ENCODE measurements at regions not wholly inside any gene's neighbourhood (a gene's known extent, or its start where the extent isn't known, plus 50 kb on each side); places are given as distances from the start of the nearest gene placed in this dataset.

- Histone ChIP-seq H3K4me3 (no peak overlapping the region), H3K4me1 (peaks cover 8% of the 10 kb centered on the region), H3K36me3 (replicated peaks in 1 of 2; ENCODE audit: insufficient read depth in 1 of 2, low read depth in 2 of 2) (no peaks in the 10 kb centered on the region), H3K9me3 (no peaks in the 10 kb centered on the region), H3K27me3 (no peaks in the 10 kb centered on the region), H3K27ac (no peak overlapping the region)
- DNase-seq (no peak), ATAC-seq (no peak)
- TF ChIP-seq CTCF (IDR thresholded peaks at IDR 0.05) (no peak), POLR2A (IDR thresholded peaks at IDR 0.05) (no peak)
- intact Hi-C loops (cut with DNase I): no loop called here
- 79 to 81% methylated on average over 8 of the region's 8 CpGs for WGBS, 2 donors
Observed at GRCh38 chr2:221342388-221342787, 229.7 kb downstream of the EPHA4 start.

- ATAC-seq (no peak), DNase-seq (no peak)
- TF ChIP-seq POLR2A (IDR thresholded peaks at IDR 0.05): no peak
- no peak for TF ChIP-seq CTCF (IDR thresholded peaks at IDR 0.05)
- 75 to 90% methylated on average over 1 of the region's 1 CpG for WGBS, 2 donors
- Histone ChIP-seq H3K4me3 (no peak overlapping the region), H3K27ac (no peak overlapping the region), H3K27me3 (no peaks in the 10 kb centered on the region), H3K4me1 (peaks cover 8% of the 10 kb centered on the region), H3K9me3 (no peaks in the 10 kb centered on the region), H3K36me3 (replicated peaks in 1 of 2; ENCODE audit: insufficient read depth in 1 of 2, low read depth in 2 of 2) (no peaks in the 10 kb centered on the region)
- intact Hi-C loops (cut with DNase I): no loop called here
Observed at GRCh38 chr2:221343524-221343923, 228.6 kb downstream of the EPHA4 start.

- ATAC-seq: no peak
- no peak for DNase-seq
- intact Hi-C loops (cut with DNase I): no loop called here
- Histone ChIP-seq H3K27ac (no peak overlapping the region), H3K4me3 (no peak overlapping the region), H3K36me3 (replicated peaks in 1 of 2; ENCODE audit: insufficient read depth in 1 of 2, low read depth in 2 of 2) (no peaks in the 10 kb centered on the region), H3K27me3 (no peaks in the 10 kb centered on the region), H3K9me3 (no peaks in the 10 kb centered on the region), H3K4me1 (peaks cover 10% of the 10 kb centered on the region)
- no peak for TF ChIP-seq CTCF (IDR thresholded peaks at IDR 0.05)
- TF ChIP-seq POLR2A (IDR thresholded peaks at IDR 0.05): no peak
Observed at GRCh38 chr2:221345516-221345915, 226.6 kb downstream of the EPHA4 start.

- TF ChIP-seq POLR2A (IDR thresholded peaks at IDR 0.05): no peak
- no peak for TF ChIP-seq CTCF (IDR thresholded peaks at IDR 0.05)
- intact Hi-C loops (cut with DNase I): no loop called here
- no peak overlapping the region for H3K4me3 ChIP-seq
- H3K27me3 ChIP-seq: no peaks in the 10 kb centered on the region
- no peaks in the 10 kb centered on the region for H3K9me3 ChIP-seq
- no peak overlapping the region for H3K27ac ChIP-seq
- H3K36me3 ChIP-seq (replicated peaks in 1 of 2; ENCODE audit: insufficient read depth in 1 of 2, low read depth in 2 of 2): no peaks in the 10 kb centered on the region
- ATAC-seq (no peak), DNase-seq (peak in 2 of 4 donors; percentile 6 to 10)
- 33 to 49% methylated on average over 3 of the region's 3 CpGs for WGBS, 2 donors
- H3K4me1 ChIP-seq: peaks cover 19% of the 10 kb centered on the region
Observed at GRCh38 chr2:221346411-221346810, 225.7 kb downstream of the EPHA4 start.

- no peaks in the 10 kb centered on the region for H3K36me3 ChIP-seq (replicated peaks in 1 of 2; ENCODE audit: insufficient read depth in 1 of 2, low read depth in 2 of 2)
- no peak for ATAC-seq
- intact Hi-C loops (cut with DNase I): no loop called here
- no peaks in the 10 kb centered on the region for H3K27me3 ChIP-seq
- H3K4me3 ChIP-seq: no peak overlapping the region
- TF ChIP-seq POLR2A (IDR thresholded peaks at IDR 0.05): no peak
- no peak for TF ChIP-seq CTCF (IDR thresholded peaks at IDR 0.05)
- H3K27ac ChIP-seq: no peak overlapping the region
- 86 to 94% methylated on average over 2 of the region's 2 CpGs for WGBS, 2 donors
- no peaks in the 10 kb centered on the region for H3K9me3 ChIP-seq
- peaks cover 20% of the 10 kb centered on the region for H3K4me1 ChIP-seq
- no peak for DNase-seq
Observed at GRCh38 chr2:221347471-221347870, 224.6 kb downstream of the EPHA4 start.

Measured in body of pancreas (tissue), 4 donors.